ENCODE measurements at regions not wholly inside any gene's neighbourhood (a gene's known extent, or its start where the extent isn't known, plus 50 kb on each side); places are given as distances from the start of the nearest gene placed in this dataset.

DNA sequence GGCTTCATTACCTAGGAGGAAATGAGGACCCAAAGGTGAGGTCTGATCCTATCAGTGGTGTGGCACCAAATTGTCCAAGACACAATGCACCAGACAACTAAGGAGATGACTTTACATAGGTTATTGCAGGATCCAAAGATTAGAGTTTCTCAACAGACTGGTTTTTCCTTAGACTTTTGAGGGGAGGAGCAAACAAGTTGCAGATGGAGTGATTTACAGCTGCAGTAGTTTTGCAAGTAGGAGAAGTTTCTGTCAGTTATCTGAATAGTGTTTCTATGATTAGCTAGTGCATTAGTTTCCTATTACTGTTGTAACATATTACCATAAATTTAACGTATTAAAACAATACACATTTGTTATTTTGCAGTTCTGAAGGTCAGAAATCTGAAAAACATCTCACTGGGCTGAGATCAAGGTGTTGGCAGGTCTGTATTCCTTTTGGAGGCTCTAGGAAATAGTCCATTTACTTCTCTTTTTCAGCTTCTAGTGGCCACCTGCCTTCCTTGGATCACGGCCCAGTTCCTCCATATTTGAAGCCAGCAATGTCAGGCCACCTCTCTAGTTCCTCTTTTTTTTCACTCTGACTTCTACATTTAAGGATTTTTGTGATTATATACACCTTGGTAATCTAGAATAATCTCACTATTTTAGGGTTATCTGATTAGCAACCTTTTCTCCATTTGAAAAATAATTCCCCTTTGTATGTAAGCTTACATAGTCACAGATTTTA lies 994.9 kb downstream of the REEP3 start:
- in situ Hi-C loops (cut with HindIII; ENCODE audit: extremely low pct_ligation_motif_present, low pct_unique_long_range_greater_than_20kb): no loop called here
- no peak for TF ChIP-seq ZBTB42 (CRISPR knock-in tag; IDR thresholded peaks at IDR 0.05)
- TF ChIP-seq JUNB (CRISPR knock-in tag; IDR thresholded peaks at IDR 0.05; ENCODE audit: borderline replicate concordance): no peak
- TF ChIP-seq ZNF597 (CRISPR knock-in tag; IDR thresholded peaks at IDR 0.05): no peak
- no peak for TF ChIP-seq MIXL1 (CRISPR knock-in tag; IDR thresholded peaks at IDR 0.05)
- TF ChIP-seq ZMYM4 (CRISPR knock-in tag; IDR thresholded peaks at IDR 0.05): no peak
- no peak for TF ChIP-seq SOX13 (IDR thresholded peaks at IDR 0.05)
- no peak for TF ChIP-seq SOX13 (CRISPR knock-in tag; conservative IDR thresholded peaks at IDR 0.05 in 1 of 2, IDR thresholded peaks at IDR 0.05 in 1 of 2)
- TF ChIP-seq ZNF747 (CRISPR knock-in tag; IDR thresholded peaks at IDR 0.05; ENCODE audit: borderline replicate concordance): no peak
- no peak for TF ChIP-seq ZNF281 (CRISPR knock-in tag; IDR thresholded peaks at IDR 0.05; ENCODE audit: borderline replicate concordance)
- TF ChIP-seq, protein P1, sequence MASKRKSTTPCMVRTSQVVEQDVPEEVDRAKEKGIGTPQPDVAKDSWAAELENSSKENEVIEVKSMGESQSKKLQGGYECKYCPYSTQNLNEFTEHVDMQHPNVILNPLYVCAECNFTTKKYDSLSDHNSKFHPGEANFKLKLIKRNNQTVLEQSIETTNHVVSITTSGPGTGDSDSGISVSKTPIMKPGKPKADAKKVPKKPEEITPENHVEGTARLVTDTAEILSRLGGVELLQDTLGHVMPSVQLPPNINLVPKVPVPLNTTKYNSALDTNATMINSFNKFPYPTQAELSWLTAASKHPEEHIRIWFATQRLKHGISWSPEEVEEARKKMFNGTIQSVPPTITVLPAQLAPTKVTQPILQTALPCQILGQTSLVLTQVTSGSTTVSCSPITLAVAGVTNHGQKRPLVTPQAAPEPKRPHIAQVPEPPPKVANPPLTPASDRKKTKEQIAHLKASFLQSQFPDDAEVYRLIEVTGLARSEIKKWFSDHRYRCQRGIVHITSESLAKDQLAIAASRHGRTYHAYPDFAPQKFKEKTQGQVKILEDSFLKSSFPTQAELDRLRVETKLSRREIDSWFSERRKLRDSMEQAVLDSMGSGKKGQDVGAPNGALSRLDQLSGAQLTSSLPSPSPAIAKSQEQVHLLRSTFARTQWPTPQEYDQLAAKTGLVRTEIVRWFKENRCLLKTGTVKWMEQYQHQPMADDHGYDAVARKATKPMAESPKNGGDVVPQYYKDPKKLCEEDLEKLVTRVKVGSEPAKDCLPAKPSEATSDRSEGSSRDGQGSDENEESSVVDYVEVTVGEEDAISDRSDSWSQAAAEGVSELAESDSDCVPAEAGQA (IDR thresholded peaks at IDR 0.05; ENCODE audit: low read depth): no peak
- TF ChIP-seq, protein P1 (CRISPR knock-in tag; IDR thresholded peaks at IDR 0.05; ENCODE audit: borderline replicate concordance): no peak
- no peak for TF ChIP-seq ZNF879 (CRISPR knock-in tag; IDR thresholded peaks at IDR 0.05)
- no peak for TF ChIP-seq ZNF33A (CRISPR knock-in tag; IDR thresholded peaks at IDR 0.05; ENCODE audit: borderline replicate concordance)
- TF ChIP-seq ZNF709 (CRISPR knock-in tag; IDR thresholded peaks at IDR 0.05): no peak
- no peak for TF ChIP-seq PCBP1 (IDR thresholded peaks at IDR 0.05; ENCODE audit: borderline replicate concordance, low read depth, low read length)
- no peak for TF ChIP-seq FLYWCH1 (CRISPR knock-in tag; IDR thresholded peaks at IDR 0.05)
- 0% methylated on average over 2 of the region's 2 CpGs for WGBS (ENCODE audit: low lambda C conversion rate)
- FAIRE-seq (no peak), DNase-seq (ENCODE audit: low spot score) (no peak), ATAC-seq (no peak)
- H3K4me3 ChIP-seq (replicated peaks in 1 of 3; ENCODE audit: insufficient read depth in 1 of 3, low read depth in 2 of 3, low read length in 3 of 3): no peak overlapping the region
- H3K36me3 ChIP-seq (replicated peaks in 1 of 2; ENCODE audit: control insufficient read depth in 1 of 2, insufficient read depth in 2 of 2, low read length in 2 of 2): no peaks in the 10 kb centered on the region
- no peaks in the 10 kb centered on the region for H3K9me3 ChIP-seq (ENCODE audit: low read length)
- no peaks in the 10 kb centered on the region for H3K27me3 ChIP-seq (ENCODE audit: control insufficient read depth in 1 of 2, insufficient read depth in 2 of 2, low read length in 2 of 2)
- no peak overlapping the region for H3K4me2 ChIP-seq (ENCODE audit: low read depth, low read length)
- CTCF ChIA-PET (ENCODE audit: low intra/inter-chr PET ratio, low total read pairs): no interaction called here
- H3K9ac ChIP-seq (ENCODE audit: insufficient read depth, low read depth, low read length): no peak overlapping the region
- no TSS peak for BruUV-seq (replicated peaks)
- no peak overlapping the region for H3K27ac ChIP-seq (ENCODE audit: extremely low read length, insufficient read depth, low read length)
- intact Hi-C loops (cut with micrococcal nuclease; ENCODE audit: unreplicated experiment): no loop called here
- H4K20me1 ChIP-seq (ENCODE audit: insufficient read depth, low read length): no peaks in the 10 kb centered on the region
- no peak overlapping the region for H2AFZ ChIP-seq (ENCODE audit: low read length)
- no peaks in the 10 kb centered on the region for H3K79me2 ChIP-seq (ENCODE audit: insufficient read depth, low read length)
- POLR2A ChIA-PET: no interaction called here
- no peaks in the 10 kb centered on the region for H3K4me1 ChIP-seq (ENCODE audit: insufficient read depth, low read length)

Measured in HepG2 (cell line).